Neural cell (in vitro differentiated cells): ENCODE measurements at regions not wholly inside any gene's neighbourhood (a gene's known extent, or its start where the extent isn't known, plus 50 kb on each side); places are given as distances from the start of the nearest gene placed in this dataset.

Experiments
- H2AFZ ChIP-seq: fragments of 200-600, 300-800 bp; sonication (generic), shearing (Covaris generic); 2 replicates; pipeline ENCODE4 v1.6.0; 2014; ENCODE audit warnings: low read depth, mild to moderate bottlenecking, antibody characterized with exemption, low read length, moderate library complexity
- H3F3A ChIP-seq: fragments of 200-600 bp; shearing (Covaris generic); 2 replicates; pipeline ENCODE4 v1.6.1; 2016; ENCODE audit warnings: mild to moderate bottlenecking, moderate library complexity, mixed read lengths, antibody characterized with exemption, low read length; ENCODE audit not compliant: insufficient read depth, poor library complexity, severe bottlenecking
- H3K27ac ChIP-seq: fragments of 200-600, 300-800 bp; sonication (generic), shearing (Covaris generic); 2 replicates; pipeline ENCODE4 v1.5.1; 2014; ENCODE audit warnings: mild to moderate bottlenecking, low read length, moderate library complexity
- H3K27me3 ChIP-seq: fragments of 300-800, 200-600 bp; sonication (generic), shearing (Covaris generic); 2 replicates; pipeline ENCODE4 v1.6.0; 2014; ENCODE audit warnings: mild to moderate bottlenecking, low read depth, low read length, moderate library complexity; ENCODE audit not compliant: insufficient read depth
- H3K36me3 ChIP-seq: fragments of 300-800, 200-600 bp; sonication (generic), shearing (Covaris generic); 2 replicates; pipeline ENCODE4 v1.5.1; 2014; ENCODE audit warnings: mild to moderate bottlenecking, antibody characterized with exemption, low read length, moderate library complexity; ENCODE audit not compliant: insufficient read depth
- H3K4me2 ChIP-seq: fragments of 300-800, 200-600 bp; sonication (generic), shearing (Covaris generic); 2 replicates; pipeline ENCODE4 v1.6.0; 2014; ENCODE audit warnings: mild to moderate bottlenecking, low read length
- H3K4me3 ChIP-seq: fragments of 300-800, 200-600 bp; sonication (generic), shearing (Covaris generic); 2 replicates; pipeline ENCODE4 v1.5.1; 2014; ENCODE audit warnings: mild to moderate bottlenecking, low read length, moderate library complexity
- H3K79me2 ChIP-seq: fragments of 200-600 bp; shearing (Covaris generic); replicated peaks from 2 replicates; pipeline ENCODE4 v1.6.0; 2014; ENCODE audit warnings: mild to moderate bottlenecking, low read length, moderate library complexity; ENCODE audit not compliant: insufficient read depth
- H3K9ac ChIP-seq: fragments of 300-800, 200-600 bp; sonication (generic), shearing (Covaris generic); 2 replicates; pipeline ENCODE4 v1.6.1; 2016; ENCODE audit warnings: mild to moderate bottlenecking, low read length, mixed read lengths
- H3K9me2 ChIP-seq: fragments of 200-600 bp; shearing (Covaris generic); 2 replicates; pipeline ENCODE4 v1.6.1; 2016; ENCODE audit warnings: mild to moderate bottlenecking, low read length, mixed read lengths; ENCODE audit not compliant: insufficient read depth
- H3K9me3 ChIP-seq: fragments of 200-600, 300-800 bp; sonication (generic), shearing (Covaris generic); 2 replicates; pipeline ENCODE4 v1.6.1; 2016; ENCODE audit warnings: mild to moderate bottlenecking, mixed run types, low read length, moderate library complexity, mixed read lengths
- H4K20me1 ChIP-seq: fragments of 200-600 bp; shearing (Covaris generic); 2 replicates; pipeline ENCODE4 v1.6.1; 2016; ENCODE audit warnings: mild to moderate bottlenecking, mixed run types; ENCODE audit not compliant: insufficient read depth
- CTCF ChIP-seq: fragments of 450-650 bp; IDR thresholded peaks from 2 replicates; pipeline ENCODE4 v1.5.1; 2014; ENCODE audit warnings: antibody characterized with exemption, mild to moderate bottlenecking, moderate library complexity; ENCODE audit not compliant: poor library complexity, severe bottlenecking
- EP300 ChIP-seq: fragments of 450-650 bp; conservative IDR thresholded peaks from 2 replicates; pipeline ENCODE4 v1.6.1; 2014; ENCODE audit warnings: antibody characterized with exemption, mild to moderate bottlenecking, moderate library complexity; ENCODE audit not compliant: poor library complexity, severe bottlenecking
- EZH2 ChIP-seq: fragments of 200-600, 300-800 bp; shearing (Covaris generic), sonication (generic); IDR thresholded peaks from 2 replicates; pipeline ENCODE4 v1.6.1; 2014; ENCODE audit warnings: antibody characterized with exemption, low read length, borderline replicate concordance, mild to moderate bottlenecking; ENCODE audit not compliant: insufficient read depth, poor library complexity, severe bottlenecking
- MXI1 ChIP-seq: fragments of 450-650 bp; conservative IDR thresholded peaks from 2 replicates; pipeline ENCODE4 v1.6.1; 2014; ENCODE audit warnings: antibody characterized with exemption, mild to moderate bottlenecking; ENCODE audit not compliant: poor library complexity, severe bottlenecking
- POLR2AphosphoS5 ChIP-seq: IDR thresholded peaks from 2 replicates; pipeline ENCODE4 v1.6.1; 2012
- RAD21 ChIP-seq: fragments of 450-650 bp; conservative IDR thresholded peaks from 2 replicates; pipeline ENCODE4 v1.6.1; 2014; ENCODE audit warnings: antibody characterized with exemption, mild to moderate bottlenecking, moderate library complexity
- REST ChIP-seq: IDR thresholded peaks from 2 replicates; pipeline ENCODE4 v1.6.1; 2012; ENCODE audit warnings: borderline replicate concordance
- SMC3 ChIP-seq: fragments of 450-650 bp; conservative IDR thresholded peaks from 2 replicates; pipeline ENCODE4 v1.6.1; 2014; ENCODE audit warnings: antibody characterized with exemption, mild to moderate bottlenecking, moderate library complexity; ENCODE audit not compliant: poor library complexity
- TAF1 ChIP-seq: IDR thresholded peaks from 2 replicates; pipeline ENCODE4 v1.6.1; 2012; ENCODE audit warnings: low read depth

GRCh38 chr9:71515107-71515506 lies 253.2 kb downstream of the CEMIP2 start:
- TF ChIP-seq MXI1: no peak
- no peak for TF ChIP-seq TAF1
- TF ChIP-seq EP300: no peak
- TF ChIP-seq REST: no peak
- TF ChIP-seq POLR2AphosphoS5: no peak
- TF ChIP-seq CTCF: no peak
- no peak for TF ChIP-seq SMC3
- no peak for TF ChIP-seq RAD21
- no peak for TF ChIP-seq EZH2
- H3K4me2 ChIP-seq: no peak overlapping the region
- H3K27me3 ChIP-seq: no peaks in the 10 kb centered on the region
- no peak overlapping the region for H3K4me3 ChIP-seq
- H3K79me2 ChIP-seq: no peaks in the 10 kb centered on the region
- H3K9ac ChIP-seq: no peak overlapping the region
- no peaks in the 10 kb centered on the region for H4K20me1 ChIP-seq
- no peaks in the 10 kb centered on the region for H3K9me3 ChIP-seq
- no peaks in the 10 kb centered on the region for H3F3A ChIP-seq
- H2AFZ ChIP-seq: no peak overlapping the region
- no peaks in the 10 kb centered on the region for H3K9me2 ChIP-seq
- no peaks in the 10 kb centered on the region for H3K36me3 ChIP-seq
- no peak overlapping the region for H3K27ac ChIP-seq

GRCh38 chr9:71514344-71514975 lies 253.9 kb downstream of the CEMIP2 start:
- Histone ChIP-seq H3K79me2 (no peaks in the 10 kb centered on the region), H2AFZ (no peak overlapping the region), H4K20me1 (no peaks in the 10 kb centered on the region), H3K27me3 (no peaks in the 10 kb centered on the region), H3K9ac (no peak overlapping the region), H3K4me3 (no peak overlapping the region), H3K27ac (no peak overlapping the region), H3K9me2 (no peaks in the 10 kb centered on the region), H3K4me2 (no peak overlapping the region), H3F3A (no peaks in the 10 kb centered on the region), H3K36me3 (no peaks in the 10 kb centered on the region), H3K9me3 (no peaks in the 10 kb centered on the region)
- no peak for TF ChIP-seq RAD21
- no peak for TF ChIP-seq MXI1
- TF ChIP-seq TAF1: no peak
- no peak for TF ChIP-seq POLR2AphosphoS5
- no peak for TF ChIP-seq SMC3
- TF ChIP-seq EP300: no peak
- no peak for TF ChIP-seq CTCF
- no peak for TF ChIP-seq REST
- TF ChIP-seq EZH2: no peak
